ENCODE measurements at regions not wholly inside any gene's neighbourhood (a gene's known extent, or its start where the extent isn't known, plus 50 kb on each side); places are given as distances from the start of the nearest gene placed in this dataset.

GRCh38 chr18:35826477-35826876 is 146.0 kb upstream of the RMP24 start:
- TF ChIP-seq CTCF (IDR thresholded peaks at IDR 0.05; ENCODE audit: borderline replicate concordance, insufficient read depth, low read depth, low read length): no peak
- no peak overlapping the region for H3K4me3 ChIP-seq (ENCODE audit: low read depth, low read length)

- no peak overlapping the region for H3K4me3 ChIP-seq (ENCODE audit: low read depth, low read length)
- no peak for TF ChIP-seq CTCF (IDR thresholded peaks at IDR 0.05; ENCODE audit: borderline replicate concordance, insufficient read depth, low read depth, low read length)
Observed at GRCh38 chr18:35827275-35827902, 145.1 kb upstream of the RMP24 start.

GRCh38 chr18:35827903-35828275 is 144.6 kb upstream of the RMP24 start:
- no peak overlapping the region for H3K4me3 ChIP-seq (ENCODE audit: low read depth, low read length)
- no peak for TF ChIP-seq CTCF (IDR thresholded peaks at IDR 0.05; ENCODE audit: borderline replicate concordance, insufficient read depth, low read depth, low read length)

- H3K4me3 ChIP-seq (ENCODE audit: low read depth, low read length): no peak overlapping the region
- TF ChIP-seq CTCF (IDR thresholded peaks at IDR 0.05; ENCODE audit: borderline replicate concordance, insufficient read depth, low read depth, low read length): no peak
Observed at GRCh38 chr18:35828591-35828990, 143.9 kb upstream of the RMP24 start.

- no peak overlapping the region for H3K4me3 ChIP-seq (ENCODE audit: low read depth, low read length)
- TF ChIP-seq CTCF (IDR thresholded peaks at IDR 0.05; ENCODE audit: borderline replicate concordance, insufficient read depth, low read depth, low read length): no peak
Observed at GRCh38 chr18:35835366-35835765, 137.1 kb upstream of the RMP24 start.

GRCh38 chr18:35835833-35836232 is 136.6 kb upstream of the RMP24 start:
- H3K4me3 ChIP-seq (ENCODE audit: low read depth, low read length): no peak overlapping the region
- no peak for TF ChIP-seq CTCF (IDR thresholded peaks at IDR 0.05; ENCODE audit: borderline replicate concordance, insufficient read depth, low read depth, low read length)

GRCh38 chr18:35836932-35837331 is 135.5 kb upstream of the RMP24 start:
- no peak overlapping the region for H3K4me3 ChIP-seq (ENCODE audit: low read depth, low read length)

More at GRCh38 chr18:35836932-35837331, 135.5 kb upstream of the RMP24 start:
- no peak for TF ChIP-seq CTCF (IDR thresholded peaks at IDR 0.05; ENCODE audit: borderline replicate concordance, insufficient read depth, low read depth, low read length)
